GM12878 (cell line): ENCODE measurements at regions not wholly inside any gene's neighbourhood (a gene's known extent, or its start where the extent isn't known, plus 50 kb on each side); places are given as distances from the start of the nearest gene placed in this dataset.

Experiments
- ATAC-seq: fragments of 200-7000 bp; cut with Tn5 transposase; 3 replicates; pipeline ENCODE4 v1.9.1; 2020; ENCODE audit warnings: mild to moderate bottlenecking, moderate library complexity
- BruUV-seq: library from RNA; stranded (reverse); fragments of 400-500 nt; replicated peaks from 2 replicates; lab custom pipeline; 2021; lab: Mats Ljungman, UMichigan
- CTCF ChIA-PET: fragments of 300-600 bp; sonication (Branson Sonifier 250); formaldehyde crosslinking; extraction: SDS; loops from one replicate; lab custom pipeline; 2021; ENCODE audit warnings: inconsistent platforms; lab: Yijun Ruan, JAX
- POLR2A ChIA-PET: fragments of 350-600 bp; formaldehyde crosslinking; extraction: SDS; loops from one replicate; lab custom pipeline; 2021; ENCODE audit warnings: inconsistent platforms; lab: Charles Lee
- RAD21 ChIA-PET: fragments of 300-600 bp; sonication (Branson Sonifier 250); formaldehyde crosslinking; loops from one replicate; lab custom pipeline; 2023; ENCODE audit warnings: antibody characterized with exemption; ENCODE audit not compliant: unreplicated experiment; lab: Charles Lee
- SMC1A ChIA-PET: fragments of 300-600 bp; sonication (Branson Sonifier 250); formaldehyde crosslinking; loops from one replicate; lab custom pipeline; 2023; ENCODE audit not compliant: unreplicated experiment, uncharacterized antibody; lab: Charles Lee
- DNase-seq: peaks from one replicate; pipeline ENCODE4 v3.0.0-alpha.2; 2011; ENCODE audit warnings: low read depth, low spot score
- FAIRE-seq: peaks from 3 replicates; lab custom pipeline; 2011; peaks lifted over from hg19 to GRCh38; lab: Jason Lieb, UNC
- H2AFZ ChIP-seq: 2 replicates; pipeline ENCODE4 v1.6.0; 2011; ENCODE audit warnings: low read depth, low read length, control low read depth; ENCODE audit not compliant: control insufficient read depth
- H3K27ac ChIP-seq: 2 replicates; pipeline ENCODE4 v1.5.1; 2011; ENCODE audit warnings: control low read depth; ENCODE audit not compliant: control insufficient read depth, insufficient read depth
- H3K27me3 ChIP-seq, 2 experiments: replicated peaks in 1 of 2; 2 replicates each; pipeline versions ENCODE4 v1.6.0 to v1.6.1; 2011; ENCODE audit warnings: low read length in 1 of 2; ENCODE audit not compliant: control insufficient read depth in 2 of 2, insufficient read depth in 2 of 2
- H3K36me3 ChIP-seq, 2 experiments: 2 replicates each; pipeline ENCODE4 v1.5.1; 2011; ENCODE audit warnings: low read length in 1 of 2; ENCODE audit not compliant: control insufficient read depth in 2 of 2, insufficient read depth in 2 of 2
- H3K4me1 ChIP-seq: 2 replicates; pipeline ENCODE4 v1.6.1; 2011; ENCODE audit warnings: mild to moderate bottlenecking, low read length, moderate library complexity, mixed read lengths; ENCODE audit not compliant: control insufficient read depth, insufficient read depth
- H3K4me2 ChIP-seq: 2 replicates; pipeline ENCODE4 v1.6.0; 2011; ENCODE audit warnings: control low read depth; ENCODE audit not compliant: control insufficient read depth, insufficient read depth
- H3K4me3 ChIP-seq: fragments of 200-600 bp; sonication (generic); 2 replicates; pipeline ENCODE4 v1.5.1; 2016
- H3K79me2 ChIP-seq: 2 replicates; pipeline ENCODE4 v1.6.0; 2011; ENCODE audit warnings: low read length; ENCODE audit not compliant: control insufficient read depth, insufficient read depth
- H3K9ac ChIP-seq: 2 replicates; pipeline ENCODE4 v1.8.0; 2011; ENCODE audit warnings: low read length, control low read depth, mixed read lengths; ENCODE audit not compliant: control insufficient read depth, insufficient read depth
- H3K9me3 ChIP-seq: replicated peaks from 3 replicates; pipeline ENCODE4 v1.5.1; 2011; ENCODE audit warnings: mild to moderate bottlenecking, low read length; ENCODE audit not compliant: control insufficient read depth, insufficient read depth
- H4K20me1 ChIP-seq: 2 replicates; pipeline ENCODE4 v1.6.0; 2011; ENCODE audit not compliant: control insufficient read depth, insufficient read depth
- CEBPB ChIP-seq, 2 experiments: fragments of 150-350 bp in 1 of 2; IDR thresholded peaks; 2 replicates each; pipeline ENCODE4 v1.6.1; 2012 to 2014; ENCODE audit warnings: low read depth in 2 of 2, low read length in 2 of 2, borderline replicate concordance in 1 of 2, inconsistent platforms in 1 of 2
- ESRRA ChIP-seq: IDR thresholded peaks from 2 replicates; pipeline ENCODE4 v1.6.1; 2012; ENCODE audit warnings: mild to moderate bottlenecking, low read length, improper control_type of control experiment
- IKZF2 ChIP-seq, 2 experiments: fragments of 450-650 bp; IDR thresholded peaks; 2 replicates each; pipeline ENCODE4 v1.6.1; 2017; ENCODE audit warnings: mild to moderate bottlenecking in 2 of 2, moderate library complexity in 2 of 2
- IRF4 ChIP-seq: IDR thresholded peaks from 2 replicates; pipeline ENCODE4 v1.6.1; 2011; ENCODE audit warnings: low read depth, low read length
- JUND ChIP-seq: IDR thresholded peaks from 2 replicates; pipeline ENCODE4 v1.6.1; 2012; ENCODE audit warnings: low read depth, mild to moderate bottlenecking, low read length, improper control_type of control experiment, moderate library complexity
- KAT2A ChIP-seq: conservative IDR thresholded peaks from 2 replicates; pipeline ENCODE4 v1.6.1; 2011; ENCODE audit warnings: low read depth, low read length; ENCODE audit not compliant: control insufficient read depth
- MEF2A ChIP-seq: IDR thresholded peaks from 2 replicates; pipeline ENCODE4 v1.6.1; 2011; ENCODE audit warnings: low read depth, mild to moderate bottlenecking, low read length, moderate library complexity; ENCODE audit not compliant: insufficient read depth
- MTA3 ChIP-seq: IDR thresholded peaks from 2 replicates; pipeline ENCODE4 v1.6.1; 2012; ENCODE audit warnings: low read length, inconsistent platforms, borderline replicate concordance
- RAD21 ChIP-seq: IDR thresholded peaks from 2 replicates; pipeline ENCODE4 v1.6.1; 2011; ENCODE audit warnings: mild to moderate bottlenecking, low read depth, low read length, moderate library complexity; ENCODE audit not compliant: insufficient read depth
- ZNF274 ChIP-seq: IDR thresholded peaks from one replicate; pipeline ENCODE4 v1.8.0; 2011; ENCODE audit not compliant: insufficient read length, insufficient read depth
- ZSCAN29 ChIP-seq: fragments of 450-650 bp; IDR thresholded peaks from 2 replicates; pipeline ENCODE4 v1.6.1; 2017; ENCODE audit warnings: mild to moderate bottlenecking, moderate library complexity
- WGBS: methylation state at CpG from one replicate; pipeline ENCODE4 v1.1.6; 2016; ENCODE audit warnings: low lambda C conversion rate; ENCODE audit not compliant: insufficient replicate concordance, insufficient coverage; ENCODE audit errors: missing lambda C conversion rate; 5-methylcytosine and 5-hydroxymethylcytosine counted together
- in situ Hi-C: fragments of 300-500 bp; cut with MboI; formaldehyde crosslinking; loops from 9 replicates; pipeline ENCODE4 v1.14.3; 2018; ENCODE audit warnings: mixed read lengths
- intact Hi-C: fragments of 100-400 bp; cut with micrococcal nuclease; formaldehyde crosslinking; loops from one replicate; pipeline ENCODE4 v1.14.2; 2022; ENCODE audit not compliant: unreplicated experiment
- TF ChIP-seq, protein P1 (sequence below): fragments of 450-650 bp; IDR thresholded peaks from 2 replicates; pipeline ENCODE4 v1.6.1; 2018; ENCODE audit warnings: mild to moderate bottlenecking, low read depth, moderate library complexity; ENCODE audit not compliant: partially characterized antibody
- TF ChIP-seq, protein P2 (sequence below): fragments of 450-650 bp; IDR thresholded peaks from 2 replicates; pipeline ENCODE4 v1.6.1; 2017; ENCODE audit warnings: mild to moderate bottlenecking, moderate library complexity
- TF ChIP-seq, protein P3 (sequence below): fragments of 450-650 bp; IDR thresholded peaks from 2 replicates; pipeline ENCODE4 v1.6.1; 2017; ENCODE audit warnings: mild to moderate bottlenecking, moderate library complexity

DNA sequence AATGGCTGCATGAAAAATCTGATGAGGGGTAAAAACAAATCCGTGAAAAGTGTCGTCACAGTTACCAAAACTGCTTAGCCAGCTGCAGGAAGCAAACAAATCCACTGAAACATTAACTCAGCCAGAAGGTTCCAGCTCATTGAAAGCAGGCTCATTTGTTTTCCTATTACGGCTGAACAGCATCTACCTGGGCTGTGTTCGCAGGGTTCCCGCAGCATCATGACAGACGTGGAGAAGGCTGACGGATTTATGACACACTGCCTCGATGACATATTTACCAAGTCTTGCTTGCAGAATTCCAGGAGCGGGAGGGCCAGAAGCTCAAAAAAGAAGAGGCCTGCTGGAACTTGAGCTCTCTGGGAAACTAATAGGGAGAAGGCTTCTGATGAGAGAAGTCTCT is 781.1 kb downstream of the RAB28 start:
- WGBS: 59% methylated on average over 9 of the region's 9 CpGs
- TF ChIP-seq ESRRA (no peak), ZNF274 (no peak), CEBPB (IDR thresholded peaks at IDR 0.05; ENCODE audit: borderline replicate concordance in 1 of 2, low read depth in 2 of 2, low read length in 2 of 2) (no peak), MTA3 (no peak), RAD21 (no peak), JUND (no peak), IKZF2 (IDR thresholded peaks at IDR 0.05) (no peak), IRF4 (no peak), KAT2A (no peak), MEF2A (no peak), ZSCAN29 (no peak)
- TF ChIP-seq, protein P1, sequence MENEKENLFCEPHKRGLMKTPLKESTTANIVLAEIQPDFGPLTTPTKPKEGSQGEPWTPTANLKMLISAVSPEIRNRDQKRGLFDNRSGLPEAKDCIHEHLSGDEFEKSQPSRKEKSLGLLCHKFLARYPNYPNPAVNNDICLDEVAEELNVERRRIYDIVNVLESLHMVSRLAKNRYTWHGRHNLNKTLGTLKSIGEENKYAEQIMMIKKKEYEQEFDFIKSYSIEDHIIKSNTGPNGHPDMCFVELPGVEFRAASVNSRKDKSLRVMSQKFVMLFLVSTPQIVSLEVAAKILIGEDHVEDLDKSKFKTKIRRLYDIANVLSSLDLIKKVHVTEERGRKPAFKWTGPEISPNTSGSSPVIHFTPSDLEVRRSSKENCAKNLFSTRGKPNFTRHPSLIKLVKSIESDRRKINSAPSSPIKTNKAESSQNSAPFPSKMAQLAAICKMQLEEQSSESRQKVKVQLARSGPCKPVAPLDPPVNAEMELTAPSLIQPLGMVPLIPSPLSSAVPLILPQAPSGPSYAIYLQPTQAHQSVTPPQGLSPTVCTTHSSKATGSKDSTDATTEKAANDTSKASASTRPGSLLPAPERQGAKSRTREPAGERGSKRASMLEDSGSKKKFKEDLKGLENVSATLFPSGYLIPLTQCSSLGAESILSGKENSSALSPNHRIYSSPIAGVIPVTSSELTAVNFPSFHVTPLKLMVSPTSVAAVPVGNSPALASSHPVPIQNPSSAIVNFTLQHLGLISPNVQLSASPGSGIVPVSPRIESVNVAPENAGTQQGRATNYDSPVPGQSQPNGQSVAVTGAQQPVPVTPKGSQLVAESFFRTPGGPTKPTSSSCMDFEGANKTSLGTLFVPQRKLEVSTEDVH: no peak
- TF ChIP-seq, protein P2, sequence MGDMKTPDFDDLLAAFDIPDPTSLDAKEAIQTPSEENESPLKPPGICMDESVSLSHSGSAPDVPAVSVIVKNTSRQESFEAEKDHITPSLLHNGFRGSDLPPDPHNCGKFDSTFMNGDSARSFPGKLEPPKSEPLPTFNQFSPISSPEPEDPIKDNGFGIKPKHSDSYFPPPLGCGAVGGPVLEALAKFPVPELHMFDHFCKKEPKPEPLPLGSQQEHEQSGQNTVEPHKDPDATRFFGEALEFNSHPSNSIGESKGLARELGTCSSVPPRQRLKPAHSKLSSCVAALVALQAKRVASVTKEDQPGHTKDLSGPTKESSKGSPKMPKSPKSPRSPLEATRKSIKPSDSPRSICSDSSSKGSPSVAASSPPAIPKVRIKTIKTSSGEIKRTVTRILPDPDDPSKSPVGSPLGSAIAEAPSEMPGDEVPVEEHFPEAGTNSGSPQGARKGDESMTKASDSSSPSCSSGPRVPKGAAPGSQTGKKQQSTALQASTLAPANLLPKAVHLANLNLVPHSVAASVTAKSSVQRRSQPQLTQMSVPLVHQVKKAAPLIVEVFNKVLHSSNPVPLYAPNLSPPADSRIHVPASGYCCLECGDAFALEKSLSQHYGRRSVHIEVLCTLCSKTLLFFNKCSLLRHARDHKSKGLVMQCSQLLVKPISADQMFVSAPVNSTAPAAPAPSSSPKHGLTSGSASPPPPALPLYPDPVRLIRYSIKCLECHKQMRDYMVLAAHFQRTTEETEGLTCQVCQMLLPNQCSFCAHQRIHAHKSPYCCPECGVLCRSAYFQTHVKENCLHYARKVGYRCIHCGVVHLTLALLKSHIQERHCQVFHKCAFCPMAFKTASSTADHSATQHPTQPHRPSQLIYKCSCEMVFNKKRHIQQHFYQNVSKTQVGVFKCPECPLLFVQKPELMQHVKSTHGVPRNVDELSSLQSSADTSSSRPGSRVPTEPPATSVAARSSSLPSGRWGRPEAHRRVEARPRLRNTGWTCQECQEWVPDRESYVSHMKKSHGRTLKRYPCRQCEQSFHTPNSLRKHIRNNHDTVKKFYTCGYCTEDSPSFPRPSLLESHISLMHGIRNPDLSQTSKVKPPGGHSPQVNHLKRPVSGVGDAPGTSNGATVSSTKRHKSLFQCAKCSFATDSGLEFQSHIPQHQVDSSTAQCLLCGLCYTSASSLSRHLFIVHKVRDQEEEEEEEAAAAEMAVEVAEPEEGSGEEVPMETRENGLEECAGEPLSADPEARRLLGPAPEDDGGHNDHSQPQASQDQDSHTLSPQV: no peak
- TF ChIP-seq, protein P3, sequence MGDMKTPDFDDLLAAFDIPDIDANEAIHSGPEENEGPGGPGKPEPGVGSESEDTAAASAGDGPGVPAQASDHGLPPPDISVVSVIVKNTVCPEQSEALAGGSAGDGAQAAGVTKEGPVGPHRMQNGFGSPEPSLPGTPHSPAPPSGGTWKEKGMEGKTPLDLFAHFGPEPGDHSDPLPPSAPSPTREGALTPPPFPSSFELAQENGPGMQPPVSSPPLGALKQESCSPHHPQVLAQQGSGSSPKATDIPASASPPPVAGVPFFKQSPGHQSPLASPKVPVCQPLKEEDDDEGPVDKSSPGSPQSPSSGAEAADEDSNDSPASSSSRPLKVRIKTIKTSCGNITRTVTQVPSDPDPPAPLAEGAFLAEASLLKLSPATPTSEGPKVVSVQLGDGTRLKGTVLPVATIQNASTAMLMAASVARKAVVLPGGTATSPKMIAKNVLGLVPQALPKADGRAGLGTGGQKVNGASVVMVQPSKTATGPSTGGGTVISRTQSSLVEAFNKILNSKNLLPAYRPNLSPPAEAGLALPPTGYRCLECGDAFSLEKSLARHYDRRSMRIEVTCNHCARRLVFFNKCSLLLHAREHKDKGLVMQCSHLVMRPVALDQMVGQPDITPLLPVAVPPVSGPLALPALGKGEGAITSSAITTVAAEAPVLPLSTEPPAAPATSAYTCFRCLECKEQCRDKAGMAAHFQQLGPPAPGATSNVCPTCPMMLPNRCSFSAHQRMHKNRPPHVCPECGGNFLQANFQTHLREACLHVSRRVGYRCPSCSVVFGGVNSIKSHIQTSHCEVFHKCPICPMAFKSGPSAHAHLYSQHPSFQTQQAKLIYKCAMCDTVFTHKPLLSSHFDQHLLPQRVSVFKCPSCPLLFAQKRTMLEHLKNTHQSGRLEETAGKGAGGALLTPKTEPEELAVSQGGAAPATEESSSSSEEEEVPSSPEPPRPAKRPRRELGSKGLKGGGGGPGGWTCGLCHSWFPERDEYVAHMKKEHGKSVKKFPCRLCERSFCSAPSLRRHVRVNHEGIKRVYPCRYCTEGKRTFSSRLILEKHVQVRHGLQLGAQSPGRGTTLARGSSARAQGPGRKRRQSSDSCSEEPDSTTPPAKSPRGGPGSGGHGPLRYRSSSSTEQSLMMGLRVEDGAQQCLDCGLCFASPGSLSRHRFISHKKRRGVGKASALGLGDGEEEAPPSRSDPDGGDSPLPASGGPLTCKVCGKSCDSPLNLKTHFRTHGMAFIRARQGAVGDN: no peak
- intact Hi-C loops (no loop called here), in situ Hi-C loops (no loop called here)
- SMC1A ChIA-PET: no interaction called here
- Histone ChIP-seq H3K4me2 (no peak overlapping the region), H3K27me3 (no peaks in the 10 kb centered on the region), H3K9ac (no peak overlapping the region), H3K9me3 (no peaks in the 10 kb centered on the region), H3K4me3 (no peak overlapping the region), H3K27ac (no peak overlapping the region), H4K20me1 (no peaks in the 10 kb centered on the region), H3K4me1 (no peaks in the 10 kb centered on the region), H3K36me3 (no peaks in the 10 kb centered on the region), H2AFZ (no peak overlapping the region), H3K79me2 (no peaks in the 10 kb centered on the region)
- CTCF ChIA-PET: no interaction called here
- RAD21 ChIA-PET: no interaction called here
- FAIRE-seq (no peak), DNase-seq (no peak), ATAC-seq (no peak)
- POLR2A ChIA-PET: no interaction called here
- no TSS peak for BruUV-seq
